HG02938 (cell line): ENCODE measurements at regions not wholly inside any gene's neighbourhood (a gene's known extent, or its start where the extent isn't known, plus 50 kb on each side); places are given as distances from the start of the nearest gene placed in this dataset.
"Not testable (repeated sequence)": the region's sequence is repeated elsewhere in the genome, so short reads cannot be mapped to it uniquely, and the experiment has no call there.

Source experiments
- ATAC-seq: cut with Tn5 transposase; IDR thresholded peaks from one replicate; pipeline ENCODE4 v1.9.1; 2021; ENCODE audit warnings: mild to moderate bottlenecking, moderate library complexity; ENCODE audit not compliant: unreplicated experiment

- no peak for ATAC-seq
These were observed 137.2 kb downstream of the TFCP2L1 start for GRCh38 chr2:121147766-121148165.

GRCh38 chr2:121148481-121148880 is 136.5 kb downstream of the TFCP2L1 start:
- ATAC-seq = no peak

- ATAC-seq = no peak
These were observed 135.6 kb downstream of the TFCP2L1 start for GRCh38 chr2:121149384-121149783.

- ATAC-seq = no peak
These were observed 134.9 kb downstream of the TFCP2L1 start for GRCh38 chr2:121150126-121150525.

- ATAC-seq = no peak
These were observed 134.3 kb downstream of the TFCP2L1 start for GRCh38 chr2:121150713-121151112.

DNA sequence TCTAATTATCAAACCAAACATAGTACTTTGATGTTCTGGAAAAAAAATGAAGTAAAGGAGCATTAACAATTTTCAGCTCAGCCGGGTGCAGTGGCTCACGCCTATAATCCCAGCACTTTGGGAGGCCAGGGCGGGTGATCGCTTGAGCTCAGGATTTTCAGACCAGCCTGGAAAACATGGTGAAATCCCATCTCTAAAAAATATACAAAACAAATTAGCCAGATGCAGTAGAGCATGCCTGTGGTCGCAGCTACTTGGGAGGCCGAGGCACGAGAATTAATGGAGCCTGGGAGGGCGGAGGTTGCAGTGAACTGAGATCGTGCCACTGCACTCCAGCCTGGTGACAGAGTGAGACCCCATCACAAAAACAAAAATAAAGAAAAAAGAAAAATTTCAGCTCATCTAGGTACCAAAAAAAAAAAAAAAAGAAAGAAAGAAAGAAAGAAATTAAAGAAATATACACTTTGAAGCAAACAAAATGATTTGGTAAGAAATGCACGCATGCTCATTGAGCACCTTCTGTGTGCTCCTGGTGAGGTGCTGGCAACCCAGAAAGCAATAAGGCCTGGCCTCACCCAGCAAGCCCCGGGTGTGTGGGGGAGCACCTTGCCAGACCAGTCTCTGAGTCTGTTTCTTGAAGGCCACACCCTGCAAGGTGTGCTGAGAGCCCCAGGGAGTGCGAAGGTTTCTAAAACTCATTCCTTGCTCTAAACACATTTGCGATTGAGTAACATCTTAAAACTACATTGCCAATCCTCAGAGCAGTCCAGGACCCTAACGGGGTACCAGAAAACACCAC is 133.5 kb downstream of the TFCP2L1 start:
- no peak for ATAC-seq

DNA sequence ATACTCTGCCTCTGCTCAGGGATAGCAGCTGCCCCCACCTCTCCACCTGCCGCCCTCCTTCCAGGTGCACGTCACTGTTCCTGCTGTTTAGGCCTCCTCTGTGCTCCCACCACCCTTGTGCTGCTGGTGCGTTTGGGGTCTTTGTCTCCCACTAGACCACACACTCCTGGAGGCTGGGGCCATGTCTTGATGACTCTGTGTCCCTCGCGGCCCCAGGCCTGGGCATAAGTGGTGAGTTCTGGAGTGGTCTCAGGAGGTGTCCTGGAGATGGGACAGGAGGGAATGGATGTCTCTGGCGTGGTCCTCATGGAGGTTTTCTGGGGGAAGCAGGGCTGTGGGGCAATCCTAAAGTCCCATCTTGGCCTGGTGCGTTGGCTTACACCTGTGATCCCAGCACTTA is 132.1 kb downstream of the TFCP2L1 start:
- no peak for ATAC-seq

GRCh38 chr2:121153516-121153915 is 131.5 kb downstream of the TFCP2L1 start:
- no peak for ATAC-seq

- ATAC-seq = no peak
These were observed 129.4 kb downstream of the TFCP2L1 start for GRCh38 chr2:121155502-121156056.

- ATAC-seq = not testable (repeated sequence)
These were observed 127.5 kb downstream of the TFCP2L1 start for GRCh38 chr2:121157481-121157880.

GRCh38 chr2:121159291-121160071 is 125.5 kb downstream of the TFCP2L1 start:
- ATAC-seq = no peak

DNA sequence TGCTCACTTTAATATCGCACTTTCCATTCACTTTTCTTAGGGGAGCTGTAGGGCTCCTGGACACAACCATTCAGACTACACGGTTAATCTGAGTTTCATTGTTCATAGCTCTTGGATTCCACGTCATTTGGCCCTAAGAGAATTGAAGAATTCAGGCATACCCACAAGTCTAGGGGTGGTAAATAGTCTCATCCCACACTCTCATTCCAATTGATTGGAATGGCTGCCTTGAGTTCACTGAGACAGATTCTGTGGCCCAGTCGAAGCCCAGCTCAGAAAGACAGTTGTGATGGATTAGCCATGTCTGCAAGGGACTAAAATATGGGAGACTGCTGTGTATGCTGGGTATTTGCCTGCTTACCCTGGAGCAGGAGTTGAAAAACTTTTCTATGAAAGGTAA is 124.6 kb downstream of the TFCP2L1 start:
- ATAC-seq = no peak

- no peak for ATAC-seq
These were observed 123.7 kb downstream of the TFCP2L1 start for GRCh38 chr2:121161272-121161671.

GRCh38 chr2:121162893-121163292 is 122.1 kb downstream of the TFCP2L1 start:
- ATAC-seq = no peak

GRCh38 chr2:121164042-121164441 is 121.0 kb downstream of the TFCP2L1 start:
- no peak for ATAC-seq

DNA sequence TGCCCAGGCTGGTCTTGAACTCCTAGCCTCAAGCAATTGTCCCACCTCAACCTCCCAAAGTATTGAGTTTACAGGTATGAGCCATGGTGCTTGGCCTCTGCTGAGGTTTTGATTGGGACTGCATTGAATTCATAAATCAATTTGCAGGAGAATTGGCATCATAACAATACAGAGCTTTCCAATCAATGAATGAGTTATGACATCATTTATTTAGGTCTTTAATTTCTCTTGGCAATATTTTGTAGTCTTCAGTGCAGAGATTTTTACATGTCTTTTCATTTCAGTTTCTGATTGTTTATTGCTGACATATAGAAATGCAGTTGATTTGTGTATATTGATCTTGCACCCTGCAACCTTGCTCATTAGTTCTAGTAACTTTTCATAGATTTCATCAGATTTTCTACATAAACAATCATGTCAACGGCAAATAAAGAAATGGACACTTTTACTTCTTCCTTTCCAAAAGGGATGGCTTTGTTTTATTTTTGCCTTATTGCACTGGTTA is 119.9 kb downstream of the TFCP2L1 start:
- no peak for ATAC-seq
